Psoas muscle (tissue), 7 donors: ENCODE measurements at regions not wholly inside any gene's neighbourhood (a gene's known extent, or its start where the extent isn't known, plus 50 kb on each side); places are given as distances from the start of the nearest gene placed in this dataset.

Source experiments
- ATAC-seq, 4 donors: fragments of 200-7000 bp; cut with Tn5 transposase; one replicate each; pipeline ENCODE4 v1.9.1; 2020; ENCODE audit warnings: moderate library complexity in 3 of 4, mild to moderate bottlenecking in 2 of 4
- DNase-seq, 2 donors: peaks; one replicate each; pipeline ENCODE4 v3.0.0-alpha.2; 2020
- H3K27ac ChIP-seq: fragments of 200-600 bp; one replicate; pipeline ENCODE4 v1.8.0; 2022
- H3K27me3 ChIP-seq, 3 donors: fragments of 200-600 bp in 1 of 3; one replicate each; pipeline versions ENCODE4 v1.6.1 to v1.8.0; 2013 to 2022; ENCODE audit warnings: low read length in 2 of 3, mild to moderate bottlenecking in 2 of 3, moderate library complexity in 1 of 3; ENCODE audit not compliant: insufficient read depth in 3 of 3
- H3K36me3 ChIP-seq, 2 donors: fragments of 200-600 bp in 1 of 2; one replicate each; pipeline versions ENCODE4 v1.6.1 to v1.8.0; 2013 to 2022; ENCODE audit warnings: low read depth in 1 of 2, mild to moderate bottlenecking in 1 of 2, moderate library complexity in 1 of 2; ENCODE audit not compliant: insufficient read depth in 1 of 2
- H3K4me1 ChIP-seq: fragments of 200-600 bp; one replicate; pipeline ENCODE4 v1.8.0; 2022
- H3K4me3 ChIP-seq: fragments of 200-600 bp; one replicate; pipeline ENCODE4 v1.8.0; 2022; ENCODE audit warnings: mild to moderate bottlenecking
- H3K9me3 ChIP-seq: fragments of 200-600 bp; one replicate; pipeline ENCODE4 v1.8.0; 2022
- CTCF ChIP-seq: fragments of 200-600 bp; IDR thresholded peaks from one replicate; pipeline ENCODE4 v1.8.0; 2022; ENCODE audit warnings: antibody characterized with exemption
- WGBS, 3 donors: extraction: QIAGEN DNeasy Blood & Tissue Kit; methylation state at CpG; one replicate each; pipeline versions ENCODE4 v1.1.6 to v1.1.7; 2013; 5-methylcytosine and 5-hydroxymethylcytosine counted together
- intact Hi-C, 2 donors: fragments of 100-400 bp; cut with DNase I; formaldehyde crosslinking; loops; one replicate each; pipeline versions ENCODE4 v1.11.0 to v1.14.2; 2022
- donor health status: healthy with polysubstance abuse.
- donor health status: DM: no; HTN: no; CAD: no; lungs with moderate emphysema.
- donor health status: Bipolar disorder and iron deficiency.
- donor health status: healthy.
- donor health status: DM: yes; HTN: yes; CAD: no.
- donor health status: DM: no; HTN: no; CAD: no.
- donor health status: DM: yes; HTN: yes; CAD: no.

- ATAC-seq (no peak), DNase-seq (no peak)
- intact Hi-C loops, result no loop called here
- Histone ChIP-seq H3K27me3 (no peaks in the 10 kb centered on the region), H3K27ac (no peak overlapping the region), H3K9me3 (no peaks in the 10 kb centered on the region), H3K36me3 (no peaks in the 10 kb centered on the region), H3K4me3 (no peak overlapping the region), H3K4me1 (no peaks in the 10 kb centered on the region)
- TF ChIP-seq CTCF, result no peak
- 58 to 68% (median 61%) methylated on average over 2 of the region's 2 CpGs for WGBS, 3 donors
Measured at GRCh38 chr6:8155259-8156012, 53.1 kb upstream of the EEF1E1 start.
